MM.1S (cell line): ENCODE measurements at regions not wholly inside any gene's neighbourhood (a gene's known extent, or its start where the extent isn't known, plus 50 kb on each side); places are given as distances from the start of the nearest gene placed in this dataset.

Experiments
- DNase-seq: peaks from one replicate; pipeline ENCODE4 v3.0.0-alpha.2; 2015
- H2AFZ ChIP-seq: fragments of 300-600 bp; sonication (generic); 2 replicates; pipeline ENCODE4 v1.6.0; 2016; ENCODE audit warnings: antibody characterized with exemption, low read length
- H3F3A ChIP-seq: fragments of 300-600 bp; sonication (generic); 2 replicates; pipeline ENCODE4 v1.6.1; 2016; ENCODE audit warnings: mild to moderate bottlenecking, antibody characterized with exemption, low read length, moderate library complexity, mixed read lengths; ENCODE audit not compliant: insufficient read depth
- H3K27ac ChIP-seq: fragments of 300-600 bp; sonication (generic); 2 replicates; pipeline ENCODE4 v1.5.1; 2016; ENCODE audit warnings: mild to moderate bottlenecking, low read length
- H3K27me3 ChIP-seq: fragments of 300-600 bp; sonication (generic); replicated peaks from 2 replicates; pipeline ENCODE4 v1.6.0; 2016; ENCODE audit warnings: low read length; ENCODE audit not compliant: insufficient read depth
- H3K36me3 ChIP-seq: fragments of 300-600 bp; sonication (generic); replicated peaks from 2 replicates; pipeline ENCODE4 v1.6.1; 2016; ENCODE audit warnings: mild to moderate bottlenecking, low read length, mixed read lengths; ENCODE audit not compliant: insufficient read depth
- H3K4me1 ChIP-seq: fragments of 300-600 bp; sonication (generic); 2 replicates; pipeline ENCODE4 v1.6.1; 2016; ENCODE audit warnings: low read length, mixed read lengths
- H3K4me2 ChIP-seq: fragments of 300-600 bp; sonication (generic); 2 replicates; pipeline ENCODE4 v1.6.0; 2016; ENCODE audit warnings: low read depth, low read length
- H3K4me3 ChIP-seq: fragments of 300-600 bp; sonication (generic); 2 replicates; pipeline ENCODE4 v1.5.1; 2016; ENCODE audit warnings: low read length, mixed read lengths
- H3K79me2 ChIP-seq: fragments of 300-600 bp; sonication (generic); 2 replicates; pipeline ENCODE4 v1.6.1; 2016; ENCODE audit warnings: mixed run types, low read length, mixed read lengths
- H3K9ac ChIP-seq: fragments of 300-600 bp; sonication (generic); 2 replicates; pipeline ENCODE4 v1.6.1; 2016; ENCODE audit warnings: low read length, mixed read lengths
- H3K9me2 ChIP-seq: fragments of 300-600 bp; sonication (generic); replicated peaks from 2 replicates; pipeline ENCODE4 v1.6.1; 2016; ENCODE audit warnings: mild to moderate bottlenecking, low read length, mixed read lengths; ENCODE audit not compliant: insufficient read depth
- H3K9me3 ChIP-seq: fragments of 300-600 bp; sonication (generic); replicated peaks from 2 replicates; pipeline ENCODE4 v1.6.1; 2016; ENCODE audit warnings: mild to moderate bottlenecking, low read length, mixed read lengths; ENCODE audit not compliant: insufficient read depth
- H4K20me1 ChIP-seq: fragments of 300-600 bp; sonication (generic); 2 replicates; pipeline ENCODE4 v1.6.1; 2016; ENCODE audit warnings: mild to moderate bottlenecking, low read length, moderate library complexity, mixed read lengths; ENCODE audit not compliant: insufficient read depth
- EZH2 ChIP-seq: fragments of 300-600 bp; sonication (generic); optimal IDR thresholded peaks from 2 replicates; pipeline ENCODE3; 2017; ENCODE audit warnings: low read depth, mild to moderate bottlenecking, antibody characterized with exemption, low read length, mixed read lengths
- EZH2phosphoT487 ChIP-seq: fragments of 300-600 bp; sonication (generic); IDR thresholded peaks from 2 replicates; pipeline ENCODE4 v1.6.1; 2018; ENCODE audit warnings: antibody characterized with exemption, low read length
- TF ChIP-seq, protein P1 (sequence below): fragments of 300-600 bp; sonication (generic); IDR thresholded peaks from 2 replicates; pipeline ENCODE4 v1.5.1; 2016; ENCODE audit warnings: antibody characterized with exemption, low read length, mixed read lengths

- Histone ChIP-seq H3K4me1 (no peaks in the 10 kb centered on the region), H2AFZ (no peak overlapping the region), H3K79me2 (no peaks in the 10 kb centered on the region), H3K4me3 (no peak overlapping the region), H3F3A (no peaks in the 10 kb centered on the region), H3K27me3 (no peaks in the 10 kb centered on the region), H3K4me2 (no peak overlapping the region), H3K27ac (no peak overlapping the region), H3K9ac (no peak overlapping the region), H4K20me1 (no peaks in the 10 kb centered on the region), H3K36me3 (no peaks in the 10 kb centered on the region), H3K9me3 (no peaks in the 10 kb centered on the region), H3K9me2 (no peaks in the 10 kb centered on the region)
- no peak for DNase-seq
- TF ChIP-seq, protein P1, sequence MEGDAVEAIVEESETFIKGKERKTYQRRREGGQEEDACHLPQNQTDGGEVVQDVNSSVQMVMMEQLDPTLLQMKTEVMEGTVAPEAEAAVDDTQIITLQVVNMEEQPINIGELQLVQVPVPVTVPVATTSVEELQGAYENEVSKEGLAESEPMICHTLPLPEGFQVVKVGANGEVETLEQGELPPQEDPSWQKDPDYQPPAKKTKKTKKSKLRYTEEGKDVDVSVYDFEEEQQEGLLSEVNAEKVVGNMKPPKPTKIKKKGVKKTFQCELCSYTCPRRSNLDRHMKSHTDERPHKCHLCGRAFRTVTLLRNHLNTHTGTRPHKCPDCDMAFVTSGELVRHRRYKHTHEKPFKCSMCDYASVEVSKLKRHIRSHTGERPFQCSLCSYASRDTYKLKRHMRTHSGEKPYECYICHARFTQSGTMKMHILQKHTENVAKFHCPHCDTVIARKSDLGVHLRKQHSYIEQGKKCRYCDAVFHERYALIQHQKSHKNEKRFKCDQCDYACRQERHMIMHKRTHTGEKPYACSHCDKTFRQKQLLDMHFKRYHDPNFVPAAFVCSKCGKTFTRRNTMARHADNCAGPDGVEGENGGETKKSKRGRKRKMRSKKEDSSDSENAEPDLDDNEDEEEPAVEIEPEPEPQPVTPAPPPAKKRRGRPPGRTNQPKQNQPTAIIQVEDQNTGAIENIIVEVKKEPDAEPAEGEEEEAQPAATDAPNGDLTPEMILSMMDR = no peak
- TF ChIP-seq EZH2phosphoT487 = no peak
- TF ChIP-seq EZH2 = no peak
These were observed 1330.6 kb downstream of the DSC3 start for GRCh38 chr18:29711932-29712331.

- no peak for DNase-seq
These were observed 1349.2 kb downstream of the DSC3 start for GRCh38 chr18:29693334-29693733.

DNA sequence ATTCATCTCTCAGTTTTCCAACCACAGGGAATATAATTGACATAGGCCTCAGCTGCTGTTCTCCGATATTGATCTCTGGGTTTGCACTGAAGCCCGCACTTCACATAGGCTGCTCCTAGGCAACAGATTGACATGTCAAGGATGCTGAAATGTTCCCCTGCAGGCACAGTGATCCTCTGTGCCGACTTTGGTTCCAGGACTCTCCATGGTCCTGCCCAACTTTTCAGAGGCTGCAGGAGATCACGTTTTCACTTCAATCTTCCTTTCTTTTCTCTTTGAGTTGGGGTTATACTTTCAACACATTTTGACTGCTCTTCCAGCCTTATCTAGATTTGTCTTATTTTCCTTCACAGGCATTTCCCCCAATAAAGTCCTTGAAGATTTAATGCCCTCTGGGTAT is 1361.0 kb downstream of the DSC3 start:
- TF ChIP-seq, protein P1 = no peak
- no peak for TF ChIP-seq EZH2phosphoT487
- no peak for TF ChIP-seq EZH2
- H4K20me1 ChIP-seq = no peaks in the 10 kb centered on the region

More at GRCh38 chr18:29693334-29693733, 1349.2 kb downstream of the DSC3 start:
- H3K4me1 ChIP-seq = no peaks in the 10 kb centered on the region
- no peaks in the 10 kb centered on the region for H3K9me2 ChIP-seq
- H3K27me3 ChIP-seq = no peaks in the 10 kb centered on the region
- H4K20me1 ChIP-seq = no peaks in the 10 kb centered on the region
- no peak overlapping the region for H3K27ac ChIP-seq
- no peaks in the 10 kb centered on the region for H3K36me3 ChIP-seq
- no peak overlapping the region for H3K9ac ChIP-seq
- no peak overlapping the region for H3K4me2 ChIP-seq
- no peak overlapping the region for H3K4me3 ChIP-seq
- H3F3A ChIP-seq = no peaks in the 10 kb centered on the region
- no peaks in the 10 kb centered on the region for H3K9me3 ChIP-seq
- TF ChIP-seq, protein P1 = no peak
- TF ChIP-seq EZH2phosphoT487 (no peak), EZH2 (no peak)
- no peak overlapping the region for H2AFZ ChIP-seq
- no peaks in the 10 kb centered on the region for H3K79me2 ChIP-seq

More for the DNA sequence above, 1361.0 kb downstream of the DSC3 start:
- Histone ChIP-seq H3K27ac (no peak overlapping the region), H2AFZ (no peak overlapping the region), H3K4me2 (no peak overlapping the region), H3K4me1 (no peaks in the 10 kb centered on the region), H3K9ac (no peak overlapping the region), H3F3A (no peaks in the 10 kb centered on the region), H3K36me3 (no peaks in the 10 kb centered on the region), H3K27me3 (no peaks in the 10 kb centered on the region), H3K4me3 (no peak overlapping the region), H3K9me3 (no peaks in the 10 kb centered on the region), H3K9me2 (no peaks in the 10 kb centered on the region), H3K79me2 (no peaks in the 10 kb centered on the region)
- no peak for DNase-seq
